Natural killer cell (primary cell): ENCODE measurements at regions not wholly inside any gene's neighbourhood (a gene's known extent, or its start where the extent isn't known, plus 50 kb on each side); places are given as distances from the start of the nearest gene placed in this dataset.
"Not testable (repeated sequence)": the region's sequence is repeated elsewhere in the genome, so short reads cannot be mapped to it uniquely, and the experiment has no call there.

Experiments used
- ATAC-seq, 3 donors: fragments of 150-1000 bp in 2 of 3; fragments of 200-7000 bp in 1 of 3; cut with Tn5 transposase; 1 replicate in 1 of 3; 2 replicates in 2 of 3; pipeline ENCODE4 v1.10.0; 2021; ENCODE audit warnings: mild to moderate bottlenecking in 2 of 3, moderate library complexity in 2 of 3
- DNase-seq, 2 donors: peaks; one replicate each; pipeline versions ENCODE4 v3.0.0 to v3.0.0-alpha.2; 2013 to 2021; ENCODE audit warnings: mixed read lengths in 1 of 2
- H3K27ac ChIP-seq: one replicate; pipeline ENCODE4 v1.5.1; 2013; ENCODE audit warnings: mild to moderate bottlenecking, low read length
- H3K27me3 ChIP-seq: one replicate; pipeline ENCODE4 v1.6.1; 2013; ENCODE audit warnings: low read length; ENCODE audit not compliant: control insufficient read depth, insufficient read depth
- H3K36me3 ChIP-seq: one replicate; pipeline ENCODE4 v1.6.1; 2013; ENCODE audit warnings: low read length; ENCODE audit not compliant: control insufficient read depth, insufficient read depth
- H3K4me1 ChIP-seq: one replicate; pipeline ENCODE4 v1.6.1; 2013; ENCODE audit warnings: low read length; ENCODE audit not compliant: control insufficient read depth, insufficient read depth
- H3K4me3 ChIP-seq: one replicate; pipeline ENCODE4 v1.5.1; 2013; ENCODE audit warnings: low read length
- H3K9me3 ChIP-seq: one replicate; pipeline ENCODE4 v1.6.1; 2013; ENCODE audit warnings: low read length; ENCODE audit not compliant: control insufficient read depth, insufficient read depth
- H3K27ac Mint-ChIP-seq, 2 donors: one replicate each; pipeline ENCODE4 v1.8.0; 2022; ENCODE audit warnings: mild to moderate bottlenecking in 2 of 2, mixed read lengths in 2 of 2, moderate library complexity in 1 of 2
- H3K27me3 Mint-ChIP-seq, 2 donors: one replicate each; pipeline ENCODE4 v1.8.0; 2022; ENCODE audit warnings: low read depth in 2 of 2, mixed read lengths in 2 of 2
- H3K36me3 Mint-ChIP-seq: one replicate; pipeline ENCODE4 v1.8.0; 2022; ENCODE audit warnings: mixed read lengths
- H3K4me1 Mint-ChIP-seq, 2 donors: one replicate each; pipeline ENCODE4 v1.8.0; 2022; ENCODE audit warnings: mixed read lengths in 2 of 2
- H3K4me3 Mint-ChIP-seq: one replicate; pipeline ENCODE4 v1.8.0; 2022; ENCODE audit warnings: mild to moderate bottlenecking, moderate library complexity, mixed read lengths
- H3K9me3 Mint-ChIP-seq, 2 donors: one replicate each; pipeline ENCODE4 v1.8.0; 2022; ENCODE audit warnings: mixed read lengths in 2 of 2
- CTCF ChIP-seq: fragments of 200-600 bp; IDR thresholded peaks from one replicate; pipeline ENCODE4 v1.8.0; 2022; ENCODE audit warnings: antibody characterized with exemption
- WGBS: methylation state at CpG from one replicate; pipeline ENCODE4 v1.1.7; 2013; ENCODE audit warnings: missing lambda C conversion rate; ENCODE audit not compliant: insufficient coverage; 5-methylcytosine and 5-hydroxymethylcytosine counted together
- intact Hi-C: fragments of 100-400 bp; cut with micrococcal nuclease; formaldehyde crosslinking; loops from one replicate; pipeline ENCODE4 v1.14.2; 2022

- Mint-ChIP-seq H3K27me3 (no peaks in the 10 kb centered on the region), H3K27ac (no peak overlapping the region), H3K4me1 (no peaks in the 10 kb centered on the region), H3K9me3 (peaks cover 15 to 17% of the 10 kb centered on the region in 2 donors), H3K36me3 (peaks cover 23% of the 10 kb centered on the region), H3K4me3 (no peak overlapping the region)
- peaks cover 2% of the 10 kb centered on the region for H3K9me3 ChIP-seq
- DNase-seq (no peak), ATAC-seq (no peak)
- H3K27ac ChIP-seq = no peak overlapping the region
- no peak for TF ChIP-seq CTCF
- H3K36me3 ChIP-seq = no peaks in the 10 kb centered on the region
- no peak overlapping the region for H3K4me3 ChIP-seq
- no peaks in the 10 kb centered on the region for H3K27me3 ChIP-seq
- H3K4me1 ChIP-seq = no peaks in the 10 kb centered on the region
- intact Hi-C loops = no loop called here
Observed at GRCh38 chr18:53850902-53851301, 373.6 kb downstream of the MBD2 start.

GRCh38 chr18:53843763-53844162, 380.7 kb downstream of the MBD2 start:
- intact Hi-C loops = no loop called here
- WGBS = no CpG with 5 or more reads among the region's 1 CpG
- Histone ChIP-seq H3K4me1 (no peaks in the 10 kb centered on the region), H3K27me3 (no peaks in the 10 kb centered on the region), H3K27ac (no peak overlapping the region), H3K36me3 (no peaks in the 10 kb centered on the region), H3K9me3 (peaks cover 3% of the 10 kb centered on the region), H3K4me3 (no peak overlapping the region)
- no peak for DNase-seq
- H3K27ac Mint-ChIP-seq = no peak overlapping the region
- H3K9me3 Mint-ChIP-seq = peaks cover 9 to 12% of the 10 kb centered on the region in 2 donors
- TF ChIP-seq CTCF = no peak
- H3K27me3 Mint-ChIP-seq = no peaks in the 10 kb centered on the region
- ATAC-seq = no peak
- H3K36me3 Mint-ChIP-seq = no peaks in the 10 kb centered on the region
- no peaks in the 10 kb centered on the region for H3K4me1 Mint-ChIP-seq
- no peak overlapping the region for H3K4me3 Mint-ChIP-seq

- Histone ChIP-seq H3K4me3 (no peak overlapping the region), H3K9me3 (peaks cover 3% of the 10 kb centered on the region), H3K36me3 (no peaks in the 10 kb centered on the region), H3K27me3 (no peaks in the 10 kb centered on the region), H3K4me1 (no peaks in the 10 kb centered on the region), H3K27ac (no peak overlapping the region)
- Mint-ChIP-seq H3K4me3 (no peak overlapping the region), H3K27ac (no peak overlapping the region), H3K27me3 (no peaks in the 10 kb centered on the region), H3K4me1 (no peaks in the 10 kb centered on the region), H3K9me3 (peaks cover 9 to 12% of the 10 kb centered on the region in 2 donors), H3K36me3 (no peaks in the 10 kb centered on the region)
- intact Hi-C loops = no loop called here
- DNase-seq = no peak
- no peak for TF ChIP-seq CTCF
- no peak for ATAC-seq
- WGBS = 73% methylated on average over 5 of the region's 5 CpGs
Observed at GRCh38 chr18:53843113-53843760, 381.2 kb downstream of the MBD2 start.

GRCh38 chr18:53838746-53839145, 385.7 kb downstream of the MBD2 start:
- no peaks in the 10 kb centered on the region for H3K4me1 ChIP-seq
- WGBS = 71% methylated on average over 4 of the region's 4 CpGs
- intact Hi-C loops = no loop called here

GRCh38 chr18:53821141-53821540, 403.3 kb downstream of the MBD2 start:
- H3K9me3 ChIP-seq, H3K4me1 Mint-ChIP-seq, ATAC-seq, H3K4me3 ChIP-seq, H3K27ac Mint-ChIP-seq, intact Hi-C loops, DNase-seq, H3K4me3 Mint-ChIP-seq, H3K27ac ChIP-seq, H3K27me3 Mint-ChIP-seq, H3K36me3 ChIP-seq, H3K4me1 ChIP-seq, H3K27me3 ChIP-seq: not testable (repeated sequence)
- Mint-ChIP-seq H3K9me3 (peaks cover 13 to 16% of the 10 kb centered on the region in 2 donors), H3K36me3 (peaks cover 12% of the 10 kb centered on the region)
- 53% methylated on average over 1 of the region's 1 CpG for WGBS

More at GRCh38 chr18:53838746-53839145, 385.7 kb downstream of the MBD2 start:
- TF ChIP-seq CTCF = no peak
- peaks cover 11 to 19% of the 10 kb centered on the region in 2 donors for H3K9me3 Mint-ChIP-seq
- Histone ChIP-seq H3K27ac (no peak overlapping the region), H3K9me3 (peaks cover 13% of the 10 kb centered on the region), H3K27me3 (no peaks in the 10 kb centered on the region), H3K36me3 (no peaks in the 10 kb centered on the region), H3K4me3 (no peak overlapping the region)
- no peak overlapping the region for H3K27ac Mint-ChIP-seq
- DNase-seq = no peak
- no peak overlapping the region for H3K4me3 Mint-ChIP-seq
- ATAC-seq = no peak
- no peaks in the 10 kb centered on the region for H3K27me3 Mint-ChIP-seq
- no peaks in the 10 kb centered on the region for H3K36me3 Mint-ChIP-seq
- no peaks in the 10 kb centered on the region for H3K4me1 Mint-ChIP-seq
